NT2/D1 (cell line): ENCODE measurements at regions not wholly inside any gene's neighbourhood (a gene's known extent, or its start where the extent isn't known, plus 50 kb on each side); places are given as distances from the start of the nearest gene placed in this dataset.

Source experiments
- SUZ12 ChIP-seq: IDR thresholded peaks from 2 replicates; pipeline ENCODE4 v1.6.1; 2011; ENCODE audit not compliant: insufficient read length, insufficient read depth; ENCODE audit errors: extremely low read depth
- ZNF274 ChIP-seq: IDR thresholded peaks from 2 replicates; pipeline ENCODE4 v1.6.1; 2011; ENCODE audit warnings: mild to moderate bottlenecking, low read depth, low read length

- no peak for TF ChIP-seq ZNF274
- TF ChIP-seq SUZ12 = no peak
Observed at GRCh38 chr7:50151661-50152060, 58.6 kb upstream of the ZPBP start.
